ENCODE measurements at regions not wholly inside any gene's neighbourhood (a gene's known extent, or its start where the extent isn't known, plus 50 kb on each side); places are given as distances from the start of the nearest gene placed in this dataset.

- no peaks in the 10 kb centered on the region for H3K79me2 ChIP-seq (ENCODE audit: control insufficient read depth, insufficient read depth, low read length)
- H3K4me2 ChIP-seq (ENCODE audit: insufficient read depth, low read length) = no peak overlapping the region
- H3K36me3 ChIP-seq (ENCODE audit: control insufficient read depth, insufficient read depth, low read length) = no peaks in the 10 kb centered on the region
- no peaks in the 10 kb centered on the region for H3K4me1 ChIP-seq (replicated peaks in 1 of 2; ENCODE audit: control insufficient read depth in 2 of 2, insufficient read depth in 2 of 2, low read length in 2 of 2)
- CTCF ChIA-PET (ENCODE audit: low intra/inter-chr PET ratio) = no interaction called here
- intact Hi-C loops (cut with micrococcal nuclease) = no loop called here
- H3K4me3 ChIP-seq = no peak overlapping the region
- POLR2A ChIA-PET = no interaction called here
- ATAC-seq (no peak), DNase-seq (ENCODE audit: extremely low read depth in 1 of 4, low spot score in 3 of 4) (no peak), FAIRE-seq (no peak)
- no peak overlapping the region for H2AFZ ChIP-seq (ENCODE audit: low read depth, low read length)
- TF ChIP-seq HIVEP1 (CRISPR knock-in tag; IDR thresholded peaks at IDR 0.05) (no peak), PHF20 (IDR thresholded peaks at IDR 0.05; ENCODE audit: partially characterized antibody) (no peak), MYNN (IDR thresholded peaks at IDR 0.05) (no peak), MYNN (CRISPR knock-in tag; IDR thresholded peaks at IDR 0.05) (no peak), THRA (IDR thresholded peaks at IDR 0.05) (no peak), KHSRP (IDR thresholded peaks at IDR 0.05) (no peak), CXXC5 (CRISPR knock-in tag; IDR thresholded peaks at IDR 0.05) (no peak), CCNT2 (IDR thresholded peaks at IDR 0.05; ENCODE audit: borderline replicate concordance, extremely low read depth, insufficient read length, low read depth, low read length) (no peak), HSF4 (CRISPR knock-in tag; IDR thresholded peaks at IDR 0.05; ENCODE audit: borderline replicate concordance) (no peak), MAFF (IDR thresholded peaks at IDR 0.05; ENCODE audit: low read length) (no peak), E2F1 (CRISPR knock-in tag; IDR thresholded peaks at IDR 0.05) (no peak)
- no TSS peak for BruUV-seq (replicated peaks)
- in situ Hi-C loops (cut with MboI) = no loop called here
- H3K27ac ChIP-seq (ENCODE audit: extremely low read depth, low read depth, low read length) = no peak overlapping the region
- 11% methylated on average over 3 of the region's 8 CpGs for WGBS (ENCODE audit: insufficient coverage, low coverage, missing lambda C conversion rate)
- no peaks in the 10 kb centered on the region for H3K27me3 ChIP-seq (ENCODE audit: control insufficient read depth in 2 of 2, insufficient read depth in 2 of 2, low read length in 2 of 2)
- H3K9ac ChIP-seq (ENCODE audit: insufficient read depth in 1 of 2, low read depth in 2 of 2, low read length in 2 of 2) = no peak overlapping the region
- no peaks in the 10 kb centered on the region for H3K9me1 ChIP-seq (ENCODE audit: control insufficient read depth, insufficient read depth, low read length)
- no peaks in the 10 kb centered on the region for H4K20me1 ChIP-seq (replicated peaks; ENCODE audit: control insufficient read depth, insufficient read depth, low read length)
- no peaks in the 10 kb centered on the region for H3K9me3 ChIP-seq (replicated peaks; ENCODE audit: control insufficient read depth, insufficient read depth, low read depth, low read length)
Observed at GRCh38 chr13:74367193-74367592, 233.0 kb upstream of the KLF12 start.

Measured in K562 (cell line).